CD4-positive, alpha-beta memory T cell (primary cell): ENCODE measurements at regions not wholly inside any gene's neighbourhood (a gene's known extent, or its start where the extent isn't known, plus 50 kb on each side); places are given as distances from the start of the nearest gene placed in this dataset.
A peak's percentile ranks its signal among the peaks of the same experiment; 100 is the strongest.

ENCODE experiments used
- CTCF ChIA-PET: fragments of 350-600 bp; sonication (Branson Sonifier 250); formaldehyde crosslinking; loops from one replicate; lab custom pipeline; 2021; ENCODE audit warnings: inconsistent platforms; ENCODE audit not compliant: partially characterized antibody; lab: Charles Lee
- POLR2A ChIA-PET: fragments of 350-600 bp; sonication (Branson Sonifier 250); formaldehyde crosslinking; loops from one replicate; lab custom pipeline; 2021; ENCODE audit not compliant: partially characterized antibody; lab: Charles Lee
- DNase-seq, 5 donors: peaks; one replicate each; pipeline versions ENCODE4 v3.0.0 to v3.0.0-alpha.2; 2020 to 2022; ENCODE audit warnings: mixed read lengths in 1 of 5
- H3K27ac ChIP-seq: one replicate; pipeline ENCODE4 v1.7.0; 2013; ENCODE audit warnings: low read depth, low read length
- H3K27me3 ChIP-seq: 2 replicates; pipeline ENCODE4 v1.7.0; 2013; ENCODE audit warnings: mild to moderate bottlenecking, low read length, moderate library complexity; ENCODE audit not compliant: insufficient read depth
- H3K36me3 ChIP-seq: 2 replicates; pipeline ENCODE4 v1.7.0; 2013; ENCODE audit warnings: mild to moderate bottlenecking, low read length, moderate library complexity; ENCODE audit not compliant: insufficient read depth
- H3K4me1 ChIP-seq: 2 replicates; pipeline ENCODE4 v1.7.0; 2013; ENCODE audit warnings: mild to moderate bottlenecking, low read length, moderate library complexity; ENCODE audit not compliant: insufficient read depth
- H3K4me3 ChIP-seq, 2 donors: one replicate each; pipeline ENCODE4 v1.7.0; 2013; ENCODE audit warnings: low read length in 2 of 2, mild to moderate bottlenecking in 1 of 2
- H3K9me3 ChIP-seq, 2 donors: one replicate each; pipeline ENCODE4 v1.7.0; 2013; ENCODE audit warnings: low read length in 2 of 2, control low read depth in 1 of 2; ENCODE audit not compliant: control insufficient read depth in 1 of 2
- H3K27ac Mint-ChIP-seq, 7 donors: one replicate each; pipeline ENCODE4 v1.8.0; 2020 to 2021; ENCODE audit warnings: mixed read lengths in 7 of 7, mild to moderate bottlenecking in 6 of 7, inconsistent platforms in 3 of 7, moderate library complexity in 3 of 7
- H3K27me3 Mint-ChIP-seq, 2 donors: one replicate each; pipeline ENCODE4 v1.8.0; 2020 to 2021; ENCODE audit warnings: mixed read lengths in 2 of 2
- H3K36me3 Mint-ChIP-seq, 2 donors: one replicate each; pipeline ENCODE4 v1.8.0; 2020 to 2021; ENCODE audit warnings: mixed read lengths in 2 of 2, inconsistent platforms in 1 of 2, mild to moderate bottlenecking in 1 of 2
- H3K4me1 Mint-ChIP-seq, 4 donors: one replicate each; pipeline ENCODE4 v1.8.0; 2020 to 2021; ENCODE audit warnings: mixed read lengths in 4 of 4, mild to moderate bottlenecking in 1 of 4
- H3K4me3 Mint-ChIP-seq, 8 donors: one replicate each; pipeline ENCODE4 v1.8.0; 2020 to 2021; ENCODE audit warnings: mixed read lengths in 8 of 8, mild to moderate bottlenecking in 7 of 8, moderate library complexity in 6 of 8, inconsistent platforms in 3 of 8
- H3K9me3 Mint-ChIP-seq, 8 donors: one replicate each; pipeline ENCODE4 v1.8.0; 2020 to 2021; ENCODE audit warnings: mixed read lengths in 8 of 8, mild to moderate bottlenecking in 5 of 8, inconsistent platforms in 3 of 8, moderate library complexity in 1 of 8
- intact Hi-C: fragments of 100-400 bp; cut with micrococcal nuclease; formaldehyde crosslinking; loops from one replicate; pipeline ENCODE4 v1.15.1; 2023

DNA sequence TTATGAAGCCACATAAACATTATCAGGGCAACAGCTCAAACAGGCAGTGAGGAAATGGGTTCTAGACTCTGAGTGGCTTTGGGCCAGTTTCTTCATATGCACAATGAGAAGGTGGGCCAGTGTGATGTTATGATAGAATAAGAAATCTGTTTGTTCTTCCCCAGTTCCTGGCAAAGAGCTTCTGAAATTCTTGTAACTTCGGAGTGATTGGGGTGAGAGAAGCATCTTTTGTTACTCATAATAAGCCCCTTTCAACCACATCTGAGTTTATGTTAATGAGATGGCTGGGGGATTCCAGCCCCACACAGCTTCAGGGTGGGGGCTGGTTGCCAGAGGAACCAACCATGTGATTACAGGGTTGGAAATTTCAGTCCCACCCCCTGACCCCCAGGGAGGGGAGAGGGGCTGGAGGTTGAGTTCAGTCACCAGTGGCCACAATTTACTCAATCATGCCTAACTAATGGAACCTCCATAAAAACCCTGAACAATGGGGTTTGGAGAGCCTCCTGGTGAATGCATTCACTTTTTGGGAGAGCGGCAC, 57.0 kb upstream of the FRMD4B start:
- Histone ChIP-seq H3K27ac (no peak overlapping the region), H3K27me3 (no peaks in the 10 kb centered on the region), H3K4me1 (no peaks in the 10 kb centered on the region), H3K36me3 (no peaks in the 10 kb centered on the region), H3K4me3 (no peak overlapping the region), H3K9me3 (no peaks in the 10 kb centered on the region)
- intact Hi-C loops = no loop called here
- POLR2A ChIA-PET = no interaction called here
- Mint-ChIP-seq H3K27ac (no peak overlapping the region), H3K9me3 (no peaks in the 10 kb centered on the region), H3K4me1 (peaks cover 3 to 7% (median 4%) of the 10 kb centered on the region in 4 donors), H3K36me3 (no peaks in the 10 kb centered on the region), H3K27me3 (peaks cover 2 to 4% of the 10 kb centered on the region in 2 donors), H3K4me3 (no peak overlapping the region)
- no peak for DNase-seq
- CTCF ChIA-PET = interaction anchor here (1.1 kb wide), 1 partner anchor 10 kb away, joined by 3 read pairs; no protein-coding TSS in a partner anchor

DNA sequence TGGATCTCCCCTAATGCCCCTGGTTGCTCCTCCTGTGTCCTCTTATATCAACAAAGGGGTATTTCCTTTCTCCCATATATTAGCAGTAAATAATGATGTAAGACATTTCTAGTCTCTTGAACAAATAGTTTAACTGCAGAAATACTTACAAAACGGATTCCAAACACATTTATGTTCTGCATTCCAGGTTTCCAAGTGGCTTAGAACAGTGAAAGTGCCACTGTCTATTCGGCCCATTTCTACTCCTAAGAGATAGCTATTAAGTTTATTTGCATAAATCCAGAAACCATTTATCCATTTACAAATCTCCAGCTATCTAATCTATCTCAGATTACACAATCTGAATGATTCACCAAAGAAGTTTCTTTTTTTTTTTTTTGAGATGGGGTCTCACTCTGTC, 55.8 kb upstream of the FRMD4B start:
- no peak overlapping the region for H3K27ac Mint-ChIP-seq
- peaks cover 3 to 7% (median 4%) of the 10 kb centered on the region in 4 donors for H3K4me1 Mint-ChIP-seq

DNA sequence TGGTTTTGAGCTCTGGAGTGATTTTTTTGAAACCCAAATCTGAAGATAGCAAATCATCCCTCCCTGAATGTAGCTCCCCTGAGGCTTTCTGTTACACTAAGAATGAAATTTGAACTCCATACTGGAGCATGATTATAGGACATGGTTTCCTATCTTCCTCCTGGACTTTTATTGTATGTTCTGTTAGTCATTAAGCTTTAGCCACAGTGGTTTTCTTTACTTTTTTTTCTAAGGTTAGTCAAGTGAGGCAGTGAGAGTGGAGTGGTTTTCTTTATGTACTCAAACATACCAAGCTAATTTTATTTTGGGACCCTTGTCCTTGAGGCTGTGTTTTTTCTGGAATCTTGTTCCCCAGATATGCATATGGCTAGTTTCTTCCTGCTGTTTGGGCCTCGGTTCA, 55.2 kb upstream of the FRMD4B start:
- Histone ChIP-seq H3K9me3 (no peaks in the 10 kb centered on the region), H3K4me1 (no peaks in the 10 kb centered on the region), H3K27ac (no peak overlapping the region), H3K36me3 (no peaks in the 10 kb centered on the region), H3K27me3 (no peaks in the 10 kb centered on the region), H3K4me3 (no peak overlapping the region)
- DNase-seq = no peak
- H3K27ac Mint-ChIP-seq = no peak overlapping the region
- ChIA-PET POLR2A (no interaction called here), CTCF (interaction anchor here (2.0 kb wide), 1 partner anchor 279 kb away, joined by 6 read pairs; no protein-coding TSS in a partner anchor)
- intact Hi-C loops = no loop called here
- H3K4me3 Mint-ChIP-seq = no peak overlapping the region
- peaks cover 3 to 7% (median 4%) of the 10 kb centered on the region in 4 donors for H3K4me1 Mint-ChIP-seq
- no peaks in the 10 kb centered on the region for H3K36me3 Mint-ChIP-seq
- no peaks in the 10 kb centered on the region for H3K9me3 Mint-ChIP-seq
- peaks cover 2 to 3% of the 10 kb centered on the region in 2 donors for H3K27me3 Mint-ChIP-seq

More for the DNA sequence above, 55.8 kb upstream of the FRMD4B start:
- intact Hi-C loops = no loop called here
- DNase-seq = no peak
- no peaks in the 10 kb centered on the region for H3K4me1 ChIP-seq
- H3K27me3 ChIP-seq = no peaks in the 10 kb centered on the region
- no peak overlapping the region for H3K4me3 ChIP-seq
- no peak overlapping the region for H3K4me3 Mint-ChIP-seq
- CTCF ChIA-PET = interaction anchor here (2.0 kb wide), 1 partner anchor 280 kb away, joined by 6 read pairs; no protein-coding TSS in a partner anchor
- POLR2A ChIA-PET = no interaction called here
- no peak overlapping the region for H3K27ac ChIP-seq
- no peaks in the 10 kb centered on the region for H3K9me3 ChIP-seq
- H3K9me3 Mint-ChIP-seq = no peaks in the 10 kb centered on the region
- no peaks in the 10 kb centered on the region for H3K36me3 Mint-ChIP-seq
- H3K27me3 Mint-ChIP-seq = peaks cover 2 to 3% of the 10 kb centered on the region in 2 donors
- no peaks in the 10 kb centered on the region for H3K36me3 ChIP-seq

DNA sequence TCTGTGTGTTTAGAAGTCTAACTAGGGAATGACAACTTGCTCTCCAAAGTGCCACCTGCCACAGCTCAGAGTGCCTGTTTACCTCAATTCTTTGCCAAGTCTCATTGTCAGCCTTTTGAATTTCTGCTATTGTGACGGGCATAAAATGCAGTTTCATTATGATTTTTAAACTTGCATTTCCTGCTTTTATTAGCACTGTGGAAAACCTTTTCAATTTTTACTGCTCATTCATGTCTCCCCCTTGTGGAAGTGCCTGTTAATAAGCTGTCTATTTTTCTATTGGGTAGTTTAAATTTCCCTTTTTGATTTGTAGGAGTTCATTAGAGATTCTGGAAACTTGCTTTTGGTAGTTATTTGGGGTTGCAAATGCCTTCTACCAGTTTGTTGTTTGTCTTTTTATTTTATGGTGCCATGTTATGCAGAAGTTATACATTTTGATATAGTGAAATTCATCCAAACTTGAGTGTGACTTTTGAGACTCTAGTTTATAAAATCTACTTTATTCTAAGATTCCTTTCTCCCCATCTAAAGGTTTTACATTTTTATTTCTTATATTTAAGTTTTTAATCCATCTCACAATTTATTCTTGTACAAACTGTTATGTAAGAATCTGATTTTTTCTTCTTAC, 53.9 kb upstream of the FRMD4B start:
- POLR2A ChIA-PET = no interaction called here

DNA sequence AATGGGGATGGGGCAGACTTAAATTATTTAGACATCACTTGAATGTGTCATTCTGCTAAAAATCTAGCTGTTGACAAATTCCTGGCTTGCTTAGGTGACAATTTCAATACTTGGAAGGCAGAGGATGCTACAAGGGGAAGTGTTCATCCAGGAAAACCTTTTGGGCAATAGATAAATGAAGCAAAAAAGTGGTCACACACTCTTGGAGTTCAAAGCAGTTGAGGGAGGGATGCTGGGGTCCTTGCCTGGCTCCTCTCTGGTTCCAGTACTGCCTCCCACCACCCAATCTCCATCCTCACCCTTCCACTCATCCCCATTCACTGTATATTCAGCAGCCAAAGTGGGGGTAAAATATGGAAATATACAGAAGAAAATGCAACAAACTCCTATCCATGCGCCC, 52.6 kb upstream of the FRMD4B start:
- no peaks in the 10 kb centered on the region for H3K36me3 ChIP-seq
- no peak for DNase-seq
- H3K27me3 Mint-ChIP-seq = peaks cover 2 to 4% of the 10 kb centered on the region in 2 donors
- H3K27me3 ChIP-seq = no peaks in the 10 kb centered on the region
- POLR2A ChIA-PET = no interaction called here
- H3K4me1 Mint-ChIP-seq = peaks cover 3 to 7% (median 4%) of the 10 kb centered on the region in 4 donors
- H3K27ac Mint-ChIP-seq = no peak overlapping the region
- intact Hi-C loops = no loop called here
- no peak overlapping the region for H3K4me3 ChIP-seq
- no peaks in the 10 kb centered on the region for H3K4me1 ChIP-seq
- H3K4me3 Mint-ChIP-seq = no peak overlapping the region
- CTCF ChIA-PET = interaction anchor here (0.6 kb wide), 1 partner anchor 277 kb away, joined by 3 read pairs; no protein-coding TSS in a partner anchor
- no peaks in the 10 kb centered on the region for H3K9me3 ChIP-seq
- H3K27ac ChIP-seq = no peak overlapping the region
- no peaks in the 10 kb centered on the region for H3K36me3 Mint-ChIP-seq
- H3K9me3 Mint-ChIP-seq = no peaks in the 10 kb centered on the region

More for the DNA sequence above, 53.9 kb upstream of the FRMD4B start:
- intact Hi-C loops = no loop called here
- Histone ChIP-seq H3K36me3 (no peaks in the 10 kb centered on the region), H3K4me1 (no peaks in the 10 kb centered on the region), H3K4me3 (no peak overlapping the region), H3K9me3 (no peaks in the 10 kb centered on the region), H3K27me3 (no peaks in the 10 kb centered on the region), H3K27ac (no peak overlapping the region)
- Mint-ChIP-seq H3K9me3 (no peaks in the 10 kb centered on the region), H3K4me3 (peak overlapping the region in 5 of 8 donors; percentile 32 to 72 (median 53)), H3K27me3 (peaks cover 2 to 4% of the 10 kb centered on the region in 2 donors), H3K36me3 (no peaks in the 10 kb centered on the region), H3K4me1 (peaks cover 3 to 7% (median 4%) of the 10 kb centered on the region in 4 donors), H3K27ac (peak overlapping the region in 1 of 7 donors; percentile 15)
- CTCF ChIA-PET = interaction anchor here (1.0 to 2.0 kb wide), 2 partner anchors 12 to 278 kb away, joined by 3 to 6 read pairs; no protein-coding TSS in a partner anchor
- DNase-seq = peak in 4 of 5 donors; percentile 4 to 17 (median 10)

DNA sequence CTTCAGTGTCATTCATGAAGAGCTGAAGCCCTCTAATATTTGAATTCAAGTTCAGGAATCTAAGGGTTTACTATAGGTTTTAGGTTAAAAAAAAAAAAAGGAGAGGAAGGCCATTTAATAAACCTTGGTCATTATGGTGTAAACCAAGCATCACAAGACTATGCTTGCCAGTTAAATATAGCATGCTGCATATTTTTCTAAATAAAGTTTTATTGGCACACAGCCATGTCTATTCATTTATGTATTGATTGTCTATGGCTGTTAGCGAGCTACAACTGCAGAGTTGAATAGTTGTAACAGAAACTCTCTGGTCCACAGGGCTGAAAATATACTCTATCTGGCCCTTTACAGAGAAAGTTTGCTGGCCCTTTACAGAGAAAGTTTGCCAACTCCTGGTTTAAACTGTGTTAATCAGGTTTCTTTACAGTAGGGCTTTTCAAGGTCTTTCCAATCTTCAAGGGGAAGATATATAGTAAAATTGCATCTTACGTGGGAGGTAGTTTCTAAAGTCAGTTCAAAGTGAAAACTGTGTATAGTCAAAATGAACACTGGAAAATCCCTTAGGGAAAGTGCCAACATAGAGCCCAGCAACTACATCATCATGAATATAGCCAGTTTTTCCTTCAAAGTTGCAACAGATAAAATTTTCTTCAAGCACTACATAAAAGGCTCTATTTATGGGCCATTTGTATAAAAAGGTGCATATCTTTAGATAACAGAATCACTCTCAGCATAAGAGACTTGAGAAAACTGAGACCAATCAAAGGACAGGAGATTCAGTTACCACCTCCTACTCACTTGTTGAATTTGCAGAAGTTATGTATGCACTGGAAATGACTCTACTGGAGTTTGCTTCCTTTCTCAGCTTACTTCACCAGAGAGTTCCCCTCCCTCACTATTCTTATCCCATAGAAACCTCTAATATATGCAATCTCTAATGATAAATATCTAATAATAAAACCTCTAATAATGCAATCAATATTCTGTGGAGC, 49.7 kb upstream of the FRMD4B start:
- Histone ChIP-seq H3K36me3 (no peaks in the 10 kb centered on the region), H3K27me3 (no peaks in the 10 kb centered on the region), H3K4me3 (no peak overlapping the region), H3K27ac (no peak overlapping the region), H3K9me3 (no peaks in the 10 kb centered on the region), H3K4me1 (no peaks in the 10 kb centered on the region)
- POLR2A ChIA-PET = no interaction called here
- no peaks in the 10 kb centered on the region for H3K36me3 Mint-ChIP-seq
- peaks cover 3 to 7% (median 4%) of the 10 kb centered on the region in 4 donors for H3K4me1 Mint-ChIP-seq
- H3K4me3 Mint-ChIP-seq = no peak overlapping the region
- CTCF ChIA-PET = no interaction called here
- DNase-seq = no peak
- H3K9me3 Mint-ChIP-seq = no peaks in the 10 kb centered on the region
- peaks cover 6 to 14% of the 10 kb centered on the region in 2 donors for H3K27me3 Mint-ChIP-seq
- H3K27ac Mint-ChIP-seq = no peak overlapping the region
- intact Hi-C loops = no loop called here
